GM19240 (cell line): ENCODE measurements at regions not wholly inside any gene's neighbourhood (a gene's known extent, or its start where the extent isn't known, plus 50 kb on each side); places are given as distances from the start of the nearest gene placed in this dataset.
"Not testable (repeated sequence)": the region's sequence is repeated elsewhere in the genome, so short reads cannot be mapped to it uniquely, and the experiment has no call there.

Experiments used
- DNase-seq: peaks from one replicate; pipeline ENCODE4 v3.0.0; 2011; ENCODE audit warnings: low spot score; ENCODE audit not compliant: insufficient read length

DNA sequence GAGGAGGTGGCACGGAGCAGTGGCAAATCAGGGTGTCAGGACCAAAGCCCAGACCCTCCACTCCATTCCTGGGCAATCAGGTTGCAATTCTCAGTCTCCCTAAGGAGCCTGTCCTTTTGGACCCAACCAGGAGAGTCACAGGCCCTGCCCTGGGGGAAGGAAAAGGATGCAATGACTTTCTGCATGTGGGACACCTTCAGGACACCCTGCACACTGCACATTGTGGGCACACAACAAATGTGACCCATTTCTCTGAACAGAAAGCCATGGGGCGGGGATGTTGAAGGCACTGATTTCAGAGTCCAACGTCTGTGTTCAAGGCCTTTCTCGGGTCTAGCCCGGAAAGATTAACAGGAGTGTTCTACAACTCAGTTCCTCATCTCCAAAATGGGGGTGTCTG lies 286.2 kb upstream of the FOXF1 start:
- no peak for DNase-seq

DNA sequence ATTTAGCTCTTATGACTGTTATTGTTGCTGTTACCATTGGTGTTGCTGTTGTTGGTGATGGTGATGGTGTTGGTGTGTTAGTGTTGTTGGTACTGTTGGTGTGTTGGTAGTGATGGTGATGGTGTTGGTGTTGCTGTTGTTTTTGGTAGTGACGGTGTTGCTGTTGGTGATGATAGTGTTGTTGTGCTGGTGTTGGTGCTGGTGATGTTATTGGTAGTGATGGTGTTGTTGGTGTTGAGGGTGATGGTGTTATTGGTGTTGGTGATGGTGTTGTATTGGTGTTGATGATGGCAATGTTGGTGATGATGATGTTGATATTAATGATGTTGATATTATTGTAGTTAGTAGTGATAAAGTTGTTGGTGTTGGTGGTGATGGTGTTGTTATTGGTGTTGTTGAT lies 285.7 kb upstream of the FOXF1 start:
- DNase-seq = no peak

DNA sequence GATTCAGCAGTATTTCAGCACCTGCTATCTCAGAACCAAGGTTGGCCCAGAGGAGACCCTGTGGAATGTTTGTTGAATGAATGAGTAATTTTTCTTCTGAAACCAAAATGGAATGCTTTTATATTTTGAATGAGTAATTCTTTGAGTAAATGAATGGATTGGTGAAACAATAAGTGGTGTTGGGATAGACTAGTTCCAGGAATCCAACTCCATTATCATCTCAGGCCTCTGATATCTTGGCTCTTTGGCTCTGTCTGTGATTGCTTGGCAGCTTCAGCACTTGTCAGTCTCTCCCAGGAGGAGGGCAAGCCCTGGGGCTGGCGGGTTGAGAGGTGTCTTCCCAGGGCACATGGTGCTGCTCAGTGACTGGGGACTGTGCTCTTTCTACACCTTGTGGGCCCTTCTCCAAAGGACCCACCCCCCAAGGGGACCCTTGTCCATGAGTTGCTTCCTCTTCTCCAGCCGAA lies 284.4 kb upstream of the FOXF1 start:
- no peak for DNase-seq

DNA sequence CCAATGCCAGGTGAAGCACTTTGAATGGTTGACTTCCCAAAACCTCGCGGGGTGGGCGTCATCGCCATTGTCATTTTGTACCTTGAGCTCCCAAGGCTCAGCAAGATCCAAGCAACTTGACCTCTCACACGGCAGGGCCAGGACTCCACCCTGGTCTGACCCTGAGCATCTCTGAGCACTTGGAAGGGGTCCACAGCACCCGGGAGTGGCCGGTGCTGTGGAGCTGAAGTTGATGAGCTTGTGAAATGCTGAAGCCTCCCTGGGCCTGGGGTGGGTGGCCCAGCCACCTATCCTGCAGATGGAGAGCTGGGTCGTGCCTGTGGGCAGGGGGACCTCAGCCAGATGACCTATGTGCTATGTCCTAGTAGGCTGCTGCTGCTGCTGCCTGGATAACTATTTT lies 283.3 kb upstream of the FOXF1 start:
- no peak for DNase-seq

DNA sequence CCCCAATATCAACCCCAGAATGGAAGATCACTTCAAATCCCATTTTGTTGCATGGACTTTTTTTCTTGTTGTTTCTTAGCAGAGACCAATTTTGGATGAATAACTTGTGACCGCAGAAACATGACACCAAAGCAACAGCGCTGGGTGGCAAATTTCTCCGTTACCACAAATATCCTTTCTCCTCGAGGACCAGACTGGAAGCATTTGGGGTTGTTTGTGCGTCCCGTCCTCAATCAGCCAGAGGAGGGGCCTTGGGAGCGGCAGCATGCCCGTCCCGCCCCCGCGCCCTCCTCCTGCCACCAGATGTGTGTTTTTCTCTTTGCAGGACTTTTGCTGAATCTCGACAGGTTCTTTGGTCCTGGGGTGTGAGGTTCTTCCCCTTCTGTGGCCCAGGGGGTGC lies 282.5 kb upstream of the FOXF1 start:
- no peak for DNase-seq

DNA sequence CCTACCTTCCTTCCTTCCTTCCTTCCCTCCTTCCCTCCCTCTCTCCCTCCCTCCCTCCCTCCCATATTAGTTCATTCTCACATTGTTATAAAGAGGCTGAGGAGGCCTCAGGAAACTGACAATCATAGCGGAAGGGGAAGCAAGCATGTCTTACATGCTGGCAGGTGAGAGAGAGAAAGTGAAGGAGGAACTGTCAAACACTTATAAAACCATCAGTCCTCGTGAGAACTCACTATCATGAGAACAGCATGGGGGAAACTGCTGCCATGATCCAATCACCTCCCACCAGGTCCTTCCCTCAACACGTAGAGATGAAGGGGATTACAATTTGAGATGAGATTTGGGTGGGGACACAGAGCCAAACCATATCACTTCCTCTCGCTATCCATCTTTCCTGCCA lies 281.6 kb upstream of the FOXF1 start:
- no peak for DNase-seq

DNA sequence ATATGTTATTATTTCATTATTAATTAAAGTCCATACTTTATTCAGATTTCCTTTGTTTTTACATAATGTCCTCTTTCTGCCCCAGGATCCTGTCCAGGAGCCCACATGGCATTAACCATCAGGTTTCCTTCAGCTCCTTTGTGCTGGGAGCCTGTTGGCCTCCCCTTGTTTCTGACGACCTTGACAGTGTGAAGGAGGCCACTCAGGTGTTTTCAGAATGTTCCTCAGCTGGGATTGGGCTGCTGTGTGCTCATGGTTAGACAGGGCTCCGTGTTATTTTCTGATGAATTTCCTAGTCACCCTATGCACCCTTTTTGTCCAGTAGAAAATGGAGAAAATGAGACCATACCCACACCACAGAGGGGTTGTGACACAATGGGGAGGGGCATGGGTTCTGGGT lies 281.0 kb upstream of the FOXF1 start:
- DNase-seq = no peak

DNA sequence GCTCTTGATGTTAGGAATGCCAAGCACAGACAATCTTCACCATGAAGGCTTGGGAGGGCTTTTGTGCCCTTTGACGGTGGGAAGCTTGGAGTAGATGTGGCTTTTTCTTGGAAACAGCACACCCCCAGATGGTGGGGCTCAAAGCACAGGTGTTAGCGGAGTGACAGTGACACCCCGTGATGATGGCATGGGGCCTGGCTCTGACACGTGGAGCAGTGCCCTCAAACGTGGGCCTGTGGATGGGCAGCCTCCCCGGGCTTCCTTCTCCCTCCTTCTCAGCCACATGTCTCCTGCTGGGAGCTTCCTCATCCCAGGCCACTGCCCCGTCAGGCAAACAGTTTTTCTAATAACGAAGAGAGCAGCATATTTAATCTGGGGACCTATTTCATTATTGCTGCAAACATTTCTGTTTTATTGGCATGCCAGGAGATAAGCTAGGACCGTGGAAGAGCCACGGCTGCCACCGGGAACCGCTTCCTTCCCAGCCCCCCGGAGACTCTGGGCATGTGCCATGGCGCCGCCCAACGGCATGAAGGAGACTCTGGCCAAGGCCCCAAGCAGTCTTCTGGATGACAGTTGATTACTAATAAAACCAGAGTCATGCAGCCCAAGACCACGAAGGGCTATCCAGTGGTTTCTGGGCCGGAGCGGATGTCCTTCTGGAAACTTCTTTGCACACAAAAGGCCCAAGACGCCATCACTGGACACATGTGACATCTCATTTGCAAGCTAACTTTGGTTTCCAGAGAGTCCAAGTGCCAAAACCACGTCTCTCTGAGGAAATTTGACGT lies 280.3 kb upstream of the FOXF1 start:
- no peak for DNase-seq

DNA sequence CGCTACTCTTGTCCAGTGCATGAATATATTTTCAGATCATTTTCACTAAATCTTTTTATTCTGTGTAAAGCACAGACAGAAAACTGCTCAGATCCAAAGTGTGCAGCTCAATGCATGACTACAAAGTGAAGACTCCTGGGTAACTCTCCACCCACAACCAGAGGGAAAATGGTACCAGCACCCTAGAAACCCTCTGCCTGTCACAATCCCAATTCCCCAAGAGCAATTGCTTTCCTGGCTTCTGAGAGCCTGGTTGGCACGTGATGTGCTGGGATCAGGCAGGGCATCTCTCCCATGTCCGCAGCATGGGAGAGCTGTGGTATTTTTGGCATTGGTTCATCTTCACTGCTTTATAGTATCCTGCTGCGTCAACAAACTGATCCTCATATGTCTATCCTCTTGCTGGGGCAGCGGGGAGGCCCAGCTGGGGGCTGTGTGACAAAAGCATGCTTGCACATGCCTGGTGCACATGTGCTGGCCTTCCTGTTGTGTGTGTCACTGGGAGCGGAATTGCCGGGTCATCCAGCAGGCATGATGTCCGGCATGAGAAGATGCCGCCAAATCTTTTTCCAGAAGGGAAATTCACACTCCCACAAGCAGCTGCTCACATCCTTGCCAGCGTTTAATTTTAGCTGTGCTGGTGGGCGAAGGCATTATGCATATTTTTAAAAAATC lies 278.9 kb upstream of the FOXF1 start:
- no peak for DNase-seq

DNA sequence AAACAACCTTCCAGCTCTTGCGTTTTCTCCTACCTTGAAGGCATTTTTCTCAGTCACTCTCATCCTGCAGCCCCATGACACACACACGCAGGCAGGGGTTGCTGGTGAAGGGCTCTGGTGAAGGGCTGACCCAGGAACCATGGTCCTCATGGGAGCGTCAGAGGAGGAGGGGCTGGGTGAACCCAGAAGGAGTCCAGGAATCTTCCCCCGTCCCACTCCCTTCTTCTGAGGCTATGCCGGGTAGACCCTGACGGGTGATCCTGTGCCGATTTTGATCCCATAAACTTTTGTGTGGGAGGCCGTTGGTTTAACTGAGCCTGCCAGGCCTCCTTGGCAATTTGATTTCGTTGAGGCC lies 278.4 kb upstream of the FOXF1 start:
- DNase-seq = no peak

DNA sequence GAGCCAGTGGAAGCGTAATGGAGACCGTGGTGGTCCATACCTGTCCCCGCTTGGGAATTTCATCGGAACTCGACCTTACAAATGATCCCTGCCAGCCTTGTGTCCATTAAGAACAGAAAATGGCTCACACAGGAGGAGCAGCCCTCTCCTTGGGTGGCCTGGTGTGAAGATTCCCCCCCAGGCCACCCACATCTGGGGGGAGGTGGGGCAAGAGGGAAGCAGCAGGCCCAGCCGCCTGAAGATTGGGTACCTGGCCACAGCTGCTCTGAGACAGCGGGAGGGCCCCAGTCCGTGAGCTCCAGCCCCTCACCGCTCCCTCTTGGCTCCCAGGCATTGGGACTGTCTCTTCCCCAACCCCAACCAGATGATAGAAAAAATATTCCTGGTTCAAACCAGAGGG lies 277.8 kb upstream of the FOXF1 start:
- DNase-seq = no peak

DNA sequence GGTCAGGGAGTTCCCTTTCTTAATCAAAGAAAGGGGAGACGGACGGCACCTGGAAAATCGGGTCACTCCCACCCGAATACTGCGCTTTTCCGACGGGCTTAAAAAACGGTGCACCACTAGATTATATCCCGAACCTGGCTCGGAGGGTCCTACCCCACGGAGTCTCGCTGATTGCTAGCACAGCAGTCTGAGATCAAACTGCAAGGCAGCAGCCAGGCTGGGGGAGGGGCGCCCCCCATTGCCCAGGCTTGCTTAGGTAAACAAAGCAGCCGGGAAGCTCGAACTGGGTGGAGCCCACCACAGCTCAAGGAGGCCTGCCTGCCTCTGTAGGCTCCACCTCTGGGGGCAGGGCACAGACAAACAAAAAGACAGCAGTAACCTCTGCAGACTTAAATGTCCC lies 276.8 kb upstream of the FOXF1 start:
- DNase-seq = not testable (repeated sequence)

DNA sequence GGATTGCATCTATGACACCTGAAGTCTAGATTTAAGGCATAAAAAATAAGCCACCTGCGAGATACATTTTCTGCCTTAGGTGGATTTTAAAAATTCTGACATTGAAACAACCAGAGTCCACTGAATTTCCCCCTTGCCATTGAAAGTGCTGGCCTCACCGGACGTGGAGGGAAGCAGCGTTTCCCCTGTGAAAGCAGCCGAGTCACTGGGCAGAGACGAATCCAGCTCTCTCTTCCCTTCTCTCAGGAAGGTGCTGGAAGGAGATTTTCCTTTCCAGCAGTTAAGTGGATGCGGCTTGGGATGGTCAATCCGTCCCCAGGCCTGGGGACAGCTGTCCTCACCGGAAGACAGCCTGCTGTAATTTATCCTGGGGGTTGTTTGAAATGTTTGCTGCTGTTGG lies 270.9 kb upstream of the FOXF1 start:
- DNase-seq = no peak

DNA sequence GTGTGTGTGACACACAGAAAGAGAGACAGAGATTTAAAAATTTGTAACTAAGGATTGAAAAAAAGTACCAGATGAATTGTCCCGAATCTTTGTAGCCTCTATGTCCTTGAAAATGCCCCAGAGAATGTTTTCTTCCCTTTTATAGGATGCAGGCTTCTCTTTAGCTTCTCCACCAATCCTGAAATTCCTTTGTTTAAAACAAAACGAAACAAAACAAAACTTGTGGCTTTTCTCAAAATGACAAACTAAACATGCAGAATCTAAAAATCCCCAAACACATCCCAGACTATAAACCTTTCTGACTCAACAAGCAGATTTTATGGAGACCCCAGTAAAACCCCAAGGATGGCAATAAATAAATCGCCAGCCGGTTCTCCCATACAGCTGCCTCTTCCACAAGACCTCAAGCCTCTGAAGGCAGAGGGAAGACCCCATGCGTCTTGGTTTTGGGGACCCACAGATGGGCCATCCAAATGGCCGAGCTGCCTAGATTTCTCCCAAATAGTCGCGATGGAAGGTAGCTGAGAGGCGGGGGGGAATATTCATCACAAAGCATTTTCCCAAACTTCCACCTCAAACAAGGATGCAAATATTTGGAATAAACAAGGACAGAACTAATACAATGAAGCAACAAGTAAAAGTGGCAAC lies 269.5 kb upstream of the FOXF1 start:
- DNase-seq = no peak

DNA sequence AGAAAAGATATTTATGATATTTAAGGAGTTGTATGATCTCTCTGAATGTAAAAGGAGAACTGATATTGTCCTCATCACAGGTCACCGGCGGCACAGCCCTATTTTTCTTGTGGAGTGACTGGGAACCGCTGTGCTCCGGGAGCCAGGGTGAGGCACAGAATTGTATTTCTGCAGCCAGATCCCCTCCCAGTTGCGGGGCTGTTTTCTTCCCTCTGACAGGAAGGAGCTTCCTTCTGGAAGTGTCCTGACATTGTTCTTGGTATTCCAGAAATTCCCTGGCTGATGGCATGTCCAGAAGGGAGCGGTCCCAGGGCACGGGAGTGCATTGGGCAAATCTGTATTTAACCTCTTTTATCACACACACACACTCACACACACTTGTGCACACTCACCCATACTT lies 268.6 kb upstream of the FOXF1 start:
- no peak for DNase-seq

DNA sequence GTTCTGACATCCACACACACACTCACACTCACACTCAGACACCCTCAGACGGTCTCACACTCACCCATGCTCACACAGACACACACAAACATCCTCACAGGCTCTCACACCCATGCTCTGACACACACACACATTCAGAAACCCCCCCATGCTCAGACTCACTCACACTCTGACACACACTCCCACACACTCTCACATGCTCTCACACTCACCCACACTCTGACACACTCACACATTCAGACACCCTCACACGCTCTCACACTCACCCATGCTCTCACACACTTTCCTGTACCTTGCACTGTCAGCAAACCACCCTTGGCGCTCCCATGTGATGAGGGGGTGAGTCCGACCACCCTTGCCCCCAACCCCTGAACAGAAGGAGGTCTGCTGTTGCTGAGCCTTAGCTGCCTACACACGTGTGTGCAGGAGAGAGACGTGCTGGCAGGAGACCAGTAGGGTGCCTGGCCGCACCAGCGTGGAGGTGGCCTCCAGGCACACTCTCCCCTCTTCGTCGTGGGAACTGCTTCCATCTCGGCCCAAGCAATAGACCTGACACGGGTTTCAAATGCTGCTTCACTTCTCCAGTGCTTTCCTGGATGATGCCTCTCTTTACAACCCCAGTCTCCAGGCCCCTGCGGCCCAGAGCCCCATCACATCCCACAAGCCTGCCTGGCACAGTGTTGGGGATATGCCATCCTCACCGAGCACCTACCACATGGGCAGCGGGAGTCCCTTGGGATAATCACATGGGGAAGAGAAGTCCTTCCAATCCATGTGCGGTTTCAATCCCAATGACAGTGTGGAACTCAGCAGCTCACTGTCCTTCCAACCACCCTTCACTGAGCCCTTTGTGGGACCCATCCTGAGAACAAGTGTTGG lies 267.8 kb upstream of the FOXF1 start:
- DNase-seq = no peak

DNA sequence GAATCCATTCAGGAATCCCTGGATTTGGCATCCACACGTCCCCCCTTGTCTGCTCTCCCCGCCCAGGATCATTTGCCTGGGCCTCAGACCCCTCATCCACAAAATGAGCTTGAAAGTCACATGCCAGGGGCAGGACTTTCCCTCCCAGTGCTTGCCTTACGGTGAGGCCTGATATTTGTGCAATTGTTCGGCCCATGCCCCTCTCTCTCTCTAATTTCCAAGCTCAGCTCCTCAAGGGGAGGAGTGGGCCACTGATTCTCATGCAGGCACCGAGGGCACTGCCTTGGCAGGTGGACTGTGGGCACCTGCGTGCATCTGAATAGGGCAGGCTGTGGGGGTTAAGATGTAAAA lies 267.2 kb upstream of the FOXF1 start:
- DNase-seq = no peak

DNA sequence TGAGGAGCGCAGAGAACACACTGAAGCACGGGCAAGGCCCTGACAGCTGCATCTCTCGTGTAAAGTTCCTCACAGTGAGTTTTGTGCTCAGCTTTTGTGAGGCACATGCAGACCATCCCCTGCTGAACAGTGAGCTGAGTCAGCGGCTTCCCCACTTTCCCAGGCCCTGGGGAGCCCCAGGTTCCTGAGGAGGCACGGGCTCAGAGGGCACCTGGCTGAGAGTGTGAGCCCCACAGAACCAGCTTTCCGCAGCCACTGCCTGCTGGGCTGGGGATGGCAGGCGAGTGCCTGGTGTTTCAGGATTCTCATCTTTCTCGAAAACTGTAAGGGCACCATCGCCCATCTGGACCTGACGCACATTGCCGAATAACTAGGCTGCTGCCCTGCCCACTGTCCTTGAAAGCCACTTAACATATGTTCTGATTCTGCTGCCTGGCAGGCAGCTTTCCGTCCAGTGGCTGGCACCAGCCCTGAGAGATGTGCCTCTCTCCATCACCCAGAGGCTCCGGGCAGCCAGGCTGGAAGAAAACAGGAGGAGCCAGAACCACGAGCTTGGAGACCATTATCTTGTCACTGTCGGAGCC lies 266.7 kb upstream of the FOXF1 start:
- no peak for DNase-seq

DNA sequence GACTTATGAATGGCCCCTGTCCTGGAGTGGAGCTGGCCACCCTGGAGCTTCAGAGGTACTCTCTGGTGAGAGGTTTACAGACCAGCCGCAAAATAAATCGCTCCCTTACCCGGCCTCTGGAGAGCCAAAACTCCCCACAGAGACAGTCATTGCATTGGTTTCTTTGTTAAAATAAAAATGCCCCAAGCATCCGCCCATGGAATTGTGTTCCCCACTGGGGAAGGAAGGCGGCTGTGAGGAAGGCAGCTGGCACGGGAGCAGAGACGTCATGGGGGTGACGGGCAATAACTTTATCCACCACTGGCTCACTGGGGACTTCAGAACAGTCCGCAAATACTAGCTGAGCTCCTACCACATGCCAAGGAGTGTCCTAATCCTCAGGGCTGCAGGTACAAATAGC lies 266.2 kb upstream of the FOXF1 start:
- DNase-seq = no peak

DNA sequence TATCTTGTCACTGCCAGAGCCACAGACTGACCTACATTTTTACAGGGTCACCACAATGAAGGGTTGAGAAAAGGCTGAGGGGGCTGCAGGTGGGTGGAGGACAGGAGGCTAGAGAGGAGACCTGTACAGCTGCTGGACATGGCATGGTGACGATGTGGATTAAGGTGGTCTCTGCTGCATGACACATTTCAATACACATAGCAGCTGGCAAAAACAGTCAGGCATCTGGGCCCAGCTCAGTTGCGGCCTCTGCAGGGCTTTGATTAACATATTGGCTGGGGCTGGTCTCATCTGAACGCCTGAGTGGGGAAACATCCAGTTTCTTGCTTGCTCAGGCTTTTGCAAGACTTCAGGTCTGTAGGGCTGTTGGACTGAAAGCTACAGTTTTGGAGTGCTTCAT lies 265.4 kb upstream of the FOXF1 start:
- DNase-seq = no peak

DNA sequence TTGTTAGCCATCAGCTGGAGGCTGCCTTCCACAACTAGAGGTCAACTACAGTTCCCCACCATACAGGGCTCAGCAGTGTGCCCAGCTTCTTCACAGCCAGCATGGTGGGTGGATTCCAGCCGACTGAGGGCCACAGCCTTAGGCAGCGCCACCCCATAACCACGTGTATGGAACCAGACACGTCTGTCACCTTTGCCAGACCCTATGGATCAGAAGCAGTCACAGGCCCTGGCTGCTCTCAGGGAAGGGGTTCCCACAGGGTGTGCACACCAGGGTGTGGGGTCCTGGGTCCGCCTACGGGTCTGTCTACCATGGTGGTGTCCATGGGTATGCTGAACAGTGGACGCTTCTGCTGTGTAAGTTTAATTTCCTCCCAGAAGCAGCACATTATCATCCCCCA lies 265.0 kb upstream of the FOXF1 start:
- no peak for DNase-seq

DNA sequence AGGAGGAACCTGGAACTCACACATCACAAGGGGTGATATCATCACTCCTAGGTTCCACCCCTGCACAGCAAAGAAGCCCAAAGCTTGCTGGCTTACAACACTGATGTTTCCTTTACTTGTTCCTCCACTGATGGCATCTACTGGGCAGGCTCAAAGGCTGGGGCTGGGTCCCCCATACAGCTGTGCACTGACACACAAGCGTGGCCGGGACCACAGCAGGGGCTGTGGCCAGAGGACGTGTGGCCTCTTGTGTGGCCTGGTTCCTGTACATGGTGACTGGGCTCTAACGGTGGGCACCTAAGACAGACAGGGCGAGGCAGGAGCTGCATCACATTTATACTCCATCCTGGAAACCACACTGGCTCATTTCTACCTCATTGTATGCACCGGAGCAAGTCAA lies 264.4 kb upstream of the FOXF1 start:
- DNase-seq = no peak
